ENCODE measurements at regions not wholly inside any gene's neighbourhood (a gene's known extent, or its start where the extent isn't known, plus 50 kb on each side); places are given as distances from the start of the nearest gene placed in this dataset.

- no peak for DNase-seq (ENCODE audit: low read depth)
Measured at GRCh38 chrX:16222151-16222550, 54.9 kb downstream of the MAGEB17 start.

- no peak for DNase-seq (ENCODE audit: low read depth)
Measured at GRCh38 chrX:16223385-16223784, 56.1 kb downstream of the MAGEB17 start.

- DNase-seq (ENCODE audit: low read depth) = peak; percentile 75
Measured at GRCh38 chrX:16239211-16239610, 71.9 kb downstream of the MAGEB17 start.

- no peak for DNase-seq (ENCODE audit: low read depth)
Measured at GRCh38 chrX:16240231-16240905, 73.1 kb downstream of the MAGEB17 start.

GRCh38 chrX:16240968-16241367, 73.7 kb downstream of the MAGEB17 start:
- DNase-seq (ENCODE audit: low read depth) = no peak

GRCh38 chrX:16250296-16250695, 83.0 kb downstream of the MAGEB17 start:
- no peak for DNase-seq (ENCODE audit: low read depth)

- DNase-seq (ENCODE audit: low read depth) = no peak
Measured at GRCh38 chrX:16251782-16252181, 84.5 kb downstream of the MAGEB17 start.

GRCh38 chrX:16258882-16259281, 91.6 kb downstream of the MAGEB17 start:
- no peak for DNase-seq (ENCODE audit: low read depth)

- no peak for DNase-seq (ENCODE audit: low read depth)
Measured at GRCh38 chrX:16267431-16267830, 100.2 kb downstream of the MAGEB17 start.

- DNase-seq (ENCODE audit: low read depth) = no peak
Measured at GRCh38 chrX:16268206-16268605, 100.9 kb downstream of the MAGEB17 start.

GRCh38 chrX:16278927-16279326, 111.6 kb downstream of the MAGEB17 start:
- no peak for DNase-seq (ENCODE audit: low read depth)

- DNase-seq (ENCODE audit: low read depth) = no peak
Measured at GRCh38 chrX:16282209-16282608, 114.9 kb downstream of the MAGEB17 start.

GRCh38 chrX:16284842-16285241, 117.6 kb downstream of the MAGEB17 start:
- no peak for DNase-seq (ENCODE audit: low read depth)

GRCh38 chrX:16290997-16291396, 123.7 kb downstream of the MAGEB17 start:
- no peak for DNase-seq (ENCODE audit: low read depth)

GRCh38 chrX:16300831-16301230, 133.6 kb downstream of the MAGEB17 start:
- no peak for DNase-seq (ENCODE audit: low read depth)

- DNase-seq (ENCODE audit: low read depth) = no peak
Measured at GRCh38 chrX:16304751-16305150, 137.5 kb downstream of the MAGEB17 start.

- DNase-seq (ENCODE audit: low read depth) = no peak
Measured at GRCh38 chrX:16305187-16305586, 137.9 kb downstream of the MAGEB17 start.

- DNase-seq (ENCODE audit: low read depth) = no peak
Measured at GRCh38 chrX:16307950-16308349, 140.7 kb downstream of the MAGEB17 start.

GRCh38 chrX:16308773-16309172, 141.5 kb downstream of the MAGEB17 start:
- DNase-seq (ENCODE audit: low read depth) = no peak

GRCh38 chrX:16310326-16310725, 143.0 kb downstream of the MAGEB17 start:
- no peak for DNase-seq (ENCODE audit: low read depth)

- no peak for DNase-seq (ENCODE audit: low read depth)
Measured at GRCh38 chrX:16311671-16312070, 144.4 kb downstream of the MAGEB17 start.

GRCh38 chrX:16312761-16313623, 145.7 kb downstream of the MAGEB17 start:
- DNase-seq (ENCODE audit: low read depth) = no peak

GRCh38 chrX:16316331-16316730, 149.1 kb downstream of the MAGEB17 start:
- no peak for DNase-seq (ENCODE audit: low read depth)

Data from Daoy (cell line).